Ammon's horn (tissue), 1 donor: ENCODE measurements at regions not wholly inside any gene's neighbourhood (a gene's known extent, or its start where the extent isn't known, plus 50 kb on each side); places are given as distances from the start of the nearest gene placed in this dataset.
"Not testable (repeated sequence)": the region's sequence is repeated elsewhere in the genome, so short reads cannot be mapped to it uniquely, and the experiment has no call there.

Experiments
- DNase-seq: peaks from one replicate; pipeline ENCODE4 v3.0.0-alpha.2; 2016; ENCODE audit warnings: low spot score

- DNase-seq, result no peak
These were observed 248.5 kb upstream of the LMO3 start for GRCh38 chr12:16854465-16854864.

GRCh38 chr12:16849473-16849872 is 243.5 kb upstream of the LMO3 start:
- no peak for DNase-seq

- DNase-seq, result no peak
These were observed 238.9 kb upstream of the LMO3 start for GRCh38 chr12:16844875-16845274.

- no peak for DNase-seq
These were observed 227.5 kb upstream of the LMO3 start for GRCh38 chr12:16833376-16834015.

GRCh38 chr12:16828891-16829290 is 222.9 kb upstream of the LMO3 start:
- DNase-seq, result no peak

- DNase-seq, result no peak
These were observed 201.8 kb upstream of the LMO3 start for GRCh38 chr12:16807731-16808130.

GRCh38 chr12:16796168-16796567 is 190.2 kb upstream of the LMO3 start:
- DNase-seq, result no peak

- DNase-seq, result no peak
These were observed 183.3 kb upstream of the LMO3 start for GRCh38 chr12:16789204-16789790.

GRCh38 chr12:16788506-16789203 is 182.7 kb upstream of the LMO3 start:
- DNase-seq, result no peak

GRCh38 chr12:16785953-16786352 is 180.0 kb upstream of the LMO3 start:
- DNase-seq, result no peak

GRCh38 chr12:16785524-16785923 is 179.6 kb upstream of the LMO3 start:
- no peak for DNase-seq

- not testable (repeated sequence) for DNase-seq
These were observed 163.2 kb upstream of the LMO3 start for GRCh38 chr12:16769129-16769528.

GRCh38 chr12:16766736-16767135 is 160.8 kb upstream of the LMO3 start:
- no peak for DNase-seq

- no peak for DNase-seq
These were observed 157.9 kb upstream of the LMO3 start for GRCh38 chr12:16763901-16764300.

- DNase-seq, result no peak
These were observed 151.0 kb upstream of the LMO3 start for GRCh38 chr12:16756833-16757555.

- no peak for DNase-seq
These were observed 124.8 kb upstream of the LMO3 start for GRCh38 chr12:16730772-16731171.

GRCh38 chr12:16726879-16727278 is 120.9 kb upstream of the LMO3 start:
- DNase-seq, result peak; percentile 3

GRCh38 chr12:16719713-16720416 is 113.9 kb upstream of the LMO3 start:
- no peak for DNase-seq

GRCh38 chr12:16716928-16717327 is 111.0 kb upstream of the LMO3 start:
- DNase-seq, result no peak

GRCh38 chr12:16692099-16692498 is 86.1 kb upstream of the LMO3 start:
- no peak for DNase-seq

GRCh38 chr12:16691624-16692023 is 85.7 kb upstream of the LMO3 start:
- no peak for DNase-seq

- DNase-seq, result no peak
These were observed 82.2 kb upstream of the LMO3 start for GRCh38 chr12:16688200-16688599.
